Stimulated activated CD4-positive, alpha-beta T cell treated with anti-CD3 and anti-CD28 coated beads, Interleukin-2, amount 100 ng/mL, for 48 hours (primary cell): ENCODE measurements at regions not wholly inside any gene's neighbourhood (a gene's known extent, or its start where the extent isn't known, plus 50 kb on each side); places are given as distances from the start of the nearest gene placed in this dataset.
"Not testable (repeated sequence)": the region's sequence is repeated elsewhere in the genome, so short reads cannot be mapped to it uniquely, and the experiment has no call there.

ENCODE experiments used
- DNase-seq, 2 donors: peaks; one replicate each; pipeline ENCODE4 v3.0.0-alpha.2; 2020

DNA sequence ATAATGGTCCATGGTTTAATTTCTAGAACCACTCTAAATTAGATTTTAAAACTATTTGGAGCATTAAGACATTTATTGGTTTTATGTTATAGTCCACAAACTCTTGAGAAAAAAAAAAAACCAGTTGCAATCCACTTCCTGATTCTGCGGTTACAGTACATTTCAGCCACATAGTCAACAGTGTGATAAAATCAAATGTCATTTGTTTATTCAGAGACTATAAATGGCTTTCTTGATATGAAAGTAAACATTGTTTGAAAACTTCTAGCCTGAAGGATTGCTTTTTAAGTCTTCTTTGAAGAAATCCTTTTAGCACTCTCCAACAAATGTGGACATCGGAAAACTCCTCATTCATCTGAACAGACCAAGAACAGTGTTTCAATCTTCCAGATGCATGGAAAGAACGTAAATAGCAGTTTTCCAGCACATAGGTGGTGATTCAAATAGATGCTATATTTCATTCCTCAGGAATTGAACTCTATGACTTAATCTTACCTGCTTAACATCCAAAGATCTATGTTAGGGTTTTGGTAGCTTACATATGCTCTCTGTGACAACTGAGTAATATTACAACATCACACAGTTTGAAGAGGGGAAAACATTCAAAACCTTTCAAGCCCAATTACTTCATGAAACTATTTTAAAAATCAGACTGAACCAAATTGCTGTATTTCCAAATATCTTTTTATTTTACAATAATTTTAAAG lies 87.8 kb upstream of the UBE2E2 start:
- no peak for DNase-seq

DNA sequence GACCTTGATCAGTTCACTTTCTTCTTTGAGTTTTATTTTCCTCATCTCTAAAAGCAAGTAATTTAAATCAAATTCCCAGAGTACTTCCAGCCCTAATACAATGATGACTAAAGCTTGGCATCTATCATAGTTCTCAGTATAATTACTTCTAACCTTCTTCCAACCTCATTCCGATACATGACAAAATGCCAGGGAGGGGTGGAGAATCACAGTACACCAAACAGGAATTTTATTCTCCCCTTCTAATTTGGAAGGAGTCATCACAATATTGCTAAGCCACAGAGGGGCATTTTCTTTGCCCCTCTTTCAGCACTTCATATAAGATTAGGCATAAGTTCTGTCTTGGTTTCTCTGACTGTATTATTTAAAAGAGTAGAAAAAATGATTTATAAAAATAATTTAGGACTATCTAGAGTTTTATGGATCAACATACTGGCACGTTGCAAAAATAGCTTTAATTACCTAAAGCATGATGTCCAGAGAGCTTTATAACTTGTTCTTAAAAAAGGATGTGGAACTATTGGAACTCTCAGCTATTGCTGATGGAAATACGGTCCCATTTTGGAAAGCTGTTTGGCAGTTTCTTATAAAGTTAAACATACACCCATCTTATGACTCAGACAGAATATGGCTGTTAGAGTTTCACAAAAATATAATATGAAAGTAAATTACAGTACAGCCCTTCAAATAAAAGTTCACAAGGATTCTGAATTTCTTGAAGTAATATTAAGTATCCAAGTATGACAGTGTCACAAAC lies 86.9 kb upstream of the UBE2E2 start:
- DNase-seq, result no peak

DNA sequence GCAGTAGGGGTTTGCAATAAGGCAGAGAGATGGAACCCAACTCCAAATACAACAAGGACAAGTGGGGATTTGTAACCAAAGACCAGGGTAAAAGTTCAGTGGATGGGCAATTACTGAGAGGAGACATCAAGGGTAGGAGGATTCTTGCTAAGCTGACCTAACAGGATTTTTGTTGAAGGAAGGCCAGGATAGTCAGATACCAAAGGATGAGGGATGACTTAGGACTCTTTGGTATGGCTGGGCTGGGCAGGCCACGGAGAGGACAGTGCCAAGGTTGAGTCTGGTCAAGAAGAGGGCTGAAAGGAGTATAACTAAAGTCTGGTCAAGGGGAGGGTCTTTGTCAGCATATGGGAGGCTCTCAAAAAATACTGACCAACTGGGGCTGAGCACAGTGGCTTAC lies 85.3 kb upstream of the UBE2E2 start:
- DNase-seq, result no peak

DNA sequence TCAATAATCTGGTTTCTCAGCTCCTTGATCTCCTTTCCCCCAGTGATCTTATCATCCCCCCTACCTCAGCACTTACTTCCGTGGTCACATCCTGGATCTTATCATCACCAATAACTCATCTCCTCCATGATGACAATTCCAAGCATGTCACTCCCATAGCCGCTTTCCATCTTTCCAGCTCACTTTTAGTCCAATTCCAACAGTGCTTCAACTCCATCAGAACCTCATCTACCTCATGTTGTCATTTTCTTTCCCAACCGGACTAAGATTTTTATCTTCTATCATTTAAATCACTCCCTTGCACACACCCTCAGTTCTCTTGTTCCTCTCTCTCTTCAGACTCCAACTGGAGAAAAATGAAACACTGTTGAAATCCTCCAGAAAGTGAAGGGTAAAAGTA lies 75.9 kb upstream of the UBE2E2 start:
- no peak for DNase-seq

DNA sequence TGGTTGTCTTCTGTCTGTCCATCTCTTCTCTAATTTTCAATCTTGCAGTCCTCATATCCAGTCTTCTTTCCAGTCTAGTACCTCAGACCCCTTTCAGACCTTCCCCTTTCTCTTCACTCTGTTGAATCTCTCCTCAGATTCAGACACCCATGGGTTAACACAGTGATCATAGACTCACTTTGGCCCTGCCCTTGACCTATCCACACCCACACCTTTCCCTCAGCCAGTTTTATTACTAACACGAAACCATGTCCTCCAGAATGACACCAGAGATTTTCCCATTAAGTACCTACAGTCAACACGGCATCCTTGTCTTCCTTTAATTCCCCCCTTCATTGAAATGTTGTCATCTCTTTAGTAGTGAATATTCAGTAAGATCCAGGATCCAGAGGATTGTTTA lies 74.5 kb upstream of the UBE2E2 start:
- DNase-seq, result no peak

DNA sequence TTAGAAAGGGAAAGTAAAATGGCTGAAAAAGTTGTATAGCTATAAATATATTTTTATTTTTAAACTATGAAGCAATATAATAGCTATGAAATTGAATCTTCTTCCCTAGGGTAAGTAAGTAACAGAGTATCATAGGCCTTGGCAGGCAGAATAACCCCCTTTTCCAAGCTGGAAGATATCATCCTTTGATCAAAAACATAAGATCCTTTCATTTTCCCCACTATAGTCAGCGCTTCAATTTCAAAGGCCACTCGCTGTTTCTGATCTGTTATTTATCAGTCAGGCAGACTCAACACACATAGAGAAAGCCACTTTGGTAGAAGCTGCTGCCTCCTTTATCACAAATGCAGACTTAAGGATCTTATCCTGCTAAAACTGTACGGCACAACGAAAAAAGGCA lies 74.0 kb upstream of the UBE2E2 start:
- DNase-seq, result no peak

DNA sequence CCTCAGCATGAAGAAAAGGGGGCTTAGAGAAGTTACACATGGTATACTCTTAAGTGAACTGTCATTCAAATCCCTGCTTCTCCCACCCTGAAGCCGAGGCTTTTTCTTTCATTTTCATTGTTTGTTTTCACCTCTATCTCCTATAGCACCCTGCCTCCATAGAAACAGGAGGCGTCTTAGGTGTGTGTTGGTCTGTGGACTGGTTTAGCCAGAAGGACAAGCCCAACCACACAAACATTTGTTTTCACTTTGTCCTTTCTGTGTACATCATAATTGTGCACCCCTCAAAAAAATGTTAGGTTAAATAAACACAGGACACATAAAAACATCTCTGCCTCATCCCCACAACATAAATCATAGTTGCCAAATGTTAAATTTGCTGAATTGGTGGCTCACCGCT lies 73.3 kb upstream of the UBE2E2 start:
- DNase-seq, result no peak

DNA sequence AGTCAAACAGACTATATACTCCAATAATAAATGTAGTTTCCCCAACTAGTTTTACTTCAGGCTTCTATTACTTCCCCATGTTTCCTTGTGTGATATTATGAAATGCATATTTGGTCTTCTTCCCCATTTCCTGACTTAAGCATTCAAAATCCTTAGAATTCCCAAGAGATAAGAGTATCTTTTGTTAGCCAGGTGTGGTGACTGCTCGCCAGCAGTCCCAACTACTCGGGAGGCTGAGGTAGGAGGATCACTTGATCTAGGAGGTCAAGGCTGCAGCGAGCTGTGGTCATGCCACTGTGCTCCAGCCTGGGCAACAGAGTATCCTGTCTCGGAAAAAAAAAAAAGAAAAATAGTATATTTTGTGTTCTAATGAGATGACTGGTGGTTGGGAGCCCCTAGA lies 72.7 kb upstream of the UBE2E2 start:
- no peak for DNase-seq

DNA sequence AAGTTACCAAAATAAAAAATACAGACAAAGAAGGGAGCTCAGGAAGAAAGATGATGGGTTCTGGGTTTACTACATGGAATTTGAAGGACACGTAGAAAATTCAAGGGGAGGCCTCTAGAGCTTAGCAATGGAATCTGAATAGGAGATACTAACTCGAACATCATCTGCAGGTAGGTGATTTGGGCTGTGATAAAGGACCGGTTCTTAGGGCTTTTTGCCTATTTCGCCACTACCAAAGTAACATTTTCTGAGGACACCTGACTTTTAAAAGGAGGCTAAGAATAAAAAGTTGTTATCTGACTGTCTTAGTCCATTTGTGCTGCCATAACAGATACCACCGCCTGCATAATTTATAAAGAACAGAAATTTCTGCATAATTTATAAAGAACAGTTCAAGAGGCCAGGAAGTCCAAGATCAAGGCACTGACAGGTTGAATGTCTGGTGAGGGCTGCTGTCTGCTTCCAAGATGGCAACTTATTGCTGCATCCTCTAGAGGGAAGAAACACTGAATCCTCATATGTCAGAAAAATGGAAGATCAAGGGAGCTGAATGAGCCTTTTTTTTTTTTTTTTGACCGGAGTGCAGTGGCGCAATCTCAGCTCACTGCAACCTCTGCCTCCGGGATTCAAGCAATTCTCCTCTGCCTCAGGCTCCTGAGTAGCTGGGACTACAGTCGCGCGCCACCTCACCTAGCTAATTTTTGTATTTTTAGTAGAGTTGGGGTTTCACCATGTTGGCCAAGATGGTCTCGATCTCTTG lies 67.9 kb upstream of the UBE2E2 start:
- DNase-seq, result no peak

DNA sequence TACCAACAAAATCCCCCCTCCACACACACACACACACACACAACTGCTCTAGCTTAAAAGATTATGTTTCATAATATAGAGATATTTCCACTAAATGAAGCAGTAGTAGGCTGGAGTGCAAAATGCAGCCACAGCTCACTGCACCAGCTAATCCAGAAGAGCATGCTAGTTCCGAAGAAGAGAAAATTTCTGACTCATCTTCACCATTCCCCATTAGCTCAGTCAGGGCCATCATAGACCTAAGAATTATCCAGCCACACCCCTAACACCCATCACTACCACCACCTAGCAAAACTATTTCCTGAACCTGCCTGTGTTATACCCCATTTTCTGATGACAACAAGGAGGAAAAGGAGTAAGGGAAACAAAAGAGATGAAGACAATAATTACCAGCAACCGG lies 67.1 kb upstream of the UBE2E2 start:
- DNase-seq, result no peak

DNA sequence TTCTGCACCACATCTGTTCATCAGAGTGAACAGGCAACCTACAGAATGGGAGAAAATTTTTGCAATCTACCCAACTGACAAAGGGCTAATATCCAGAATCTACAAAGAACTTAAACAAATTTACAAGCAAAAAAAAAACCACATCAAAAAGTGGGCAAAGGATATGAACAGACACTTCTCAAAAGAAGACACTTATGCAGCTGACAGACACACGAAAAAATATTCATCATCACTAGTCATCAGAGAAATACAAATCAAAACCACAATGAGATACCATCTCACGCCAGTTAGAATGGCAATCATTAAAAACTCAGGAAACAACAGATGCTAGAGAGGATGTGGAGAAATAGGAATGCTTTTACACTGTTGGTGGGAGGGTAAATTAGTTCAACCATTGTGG lies 59.1 kb upstream of the UBE2E2 start:
- DNase-seq, result not testable (repeated sequence)

DNA sequence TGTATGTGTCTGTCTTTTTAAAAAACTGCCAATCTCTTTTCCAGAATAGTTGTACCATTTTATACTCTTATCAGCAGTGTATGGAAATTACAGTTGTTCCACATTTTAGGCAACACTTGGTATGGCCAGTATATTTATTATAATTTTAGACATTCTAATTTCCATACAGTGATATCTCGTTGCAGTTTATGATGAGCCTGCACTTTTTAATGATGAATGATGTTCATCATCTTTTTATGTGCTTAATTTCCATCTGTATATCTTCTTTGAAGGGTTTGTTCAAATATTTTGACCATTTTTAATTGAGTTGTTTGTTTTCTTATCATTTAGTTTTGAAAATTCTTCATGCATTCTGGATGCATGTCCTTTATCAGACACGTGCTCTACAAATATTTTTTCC lies 57.0 kb upstream of the UBE2E2 start:
- DNase-seq, result no peak

DNA sequence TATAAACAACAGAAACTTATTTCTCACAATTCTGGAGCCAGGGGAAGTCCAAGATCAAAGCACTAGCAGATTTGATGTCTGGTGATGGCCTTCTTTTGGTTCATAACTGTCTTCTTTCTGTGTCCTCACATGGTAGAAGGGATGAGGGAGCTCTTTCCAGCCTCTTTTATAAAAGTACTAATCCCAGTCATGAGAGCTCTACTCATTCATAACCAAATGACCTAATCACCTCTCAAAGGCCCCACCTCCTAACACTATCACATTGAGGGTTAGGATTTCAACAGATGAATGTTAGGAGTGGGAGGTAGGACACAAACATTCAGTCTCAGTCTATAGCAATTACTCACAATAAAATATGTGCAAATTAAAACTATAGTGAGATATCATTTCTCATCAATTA lies 50.1 kb upstream of the UBE2E2 start:
- no peak for DNase-seq
